Mucosa of gallbladder (tissue), 1 donor: ENCODE measurements at regions not wholly inside any gene's neighbourhood (a gene's known extent, or its start where the extent isn't known, plus 50 kb on each side); places are given as distances from the start of the nearest gene placed in this dataset.

Source experiments
- DNase-seq: peaks from one replicate; pipeline ENCODE4 v3.0.0-alpha.2; 2020; ENCODE audit warnings: low spot score
- donor health status: DM: no; HTN: no; CAD: no.

DNA sequence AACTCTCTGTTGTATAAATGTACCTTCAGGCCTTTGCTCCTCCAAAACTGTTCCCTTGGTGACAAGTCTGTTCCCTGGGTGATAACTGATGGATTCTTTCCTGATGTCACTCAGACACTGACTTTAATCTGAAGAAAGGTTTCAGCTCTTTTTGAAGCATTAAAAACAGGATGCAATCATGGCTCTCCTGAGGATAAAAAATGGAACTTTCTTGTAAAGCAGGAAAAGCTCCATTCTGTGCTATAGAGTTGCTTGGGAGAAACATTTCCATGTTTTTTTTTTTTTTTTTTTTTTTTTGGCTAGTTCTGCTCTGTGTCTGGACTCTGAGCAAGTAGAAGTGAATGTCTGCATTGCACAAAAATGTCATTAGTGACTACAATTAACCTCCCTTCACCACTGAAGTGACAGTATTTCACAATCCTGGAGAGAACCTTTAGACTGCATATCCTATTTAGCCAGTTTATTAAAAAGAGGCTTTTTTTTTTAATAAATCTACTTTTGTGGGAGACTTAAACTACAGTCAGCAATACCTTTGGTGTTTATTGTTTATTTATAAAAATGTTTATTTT is 101.7 kb upstream of the PRMT6 start:
- DNase-seq = no peak

DNA sequence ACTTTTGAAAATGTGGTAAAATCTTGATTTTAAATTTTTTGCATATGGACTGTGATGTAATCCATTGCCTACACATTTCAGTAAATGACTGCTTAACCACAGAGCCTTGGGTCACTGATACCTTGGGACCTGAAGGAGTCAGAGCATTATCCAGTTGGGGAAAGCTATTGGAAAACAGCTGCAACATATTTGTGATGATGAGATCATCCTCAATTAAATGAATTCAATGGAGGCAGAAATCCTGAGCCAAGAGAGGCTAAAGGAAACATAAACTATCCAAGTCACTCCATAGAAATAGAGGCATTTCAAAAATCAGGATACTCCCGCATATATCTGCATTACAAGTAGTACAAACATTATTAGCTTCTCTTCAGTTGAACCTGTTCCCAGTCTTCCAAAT is 99.8 kb upstream of the PRMT6 start:
- DNase-seq = no peak

DNA sequence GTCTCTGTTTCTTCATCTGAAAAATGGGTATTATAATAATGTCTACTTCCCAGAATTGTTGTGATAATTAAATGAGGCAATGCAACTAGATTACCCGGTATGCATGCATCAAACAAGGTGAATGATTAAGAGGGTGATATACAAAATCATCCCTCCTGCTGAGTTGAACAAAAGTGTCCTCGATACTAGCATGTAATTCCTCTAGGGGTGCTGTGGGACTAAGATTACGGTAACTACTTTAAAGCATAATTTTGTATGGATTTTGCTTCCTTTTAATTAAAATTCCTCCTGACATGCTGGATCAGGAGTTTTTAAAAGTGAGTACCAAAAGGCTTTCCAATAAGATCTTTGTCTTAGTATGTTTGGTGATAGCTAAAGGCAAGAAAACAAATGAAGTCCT is 98.7 kb upstream of the PRMT6 start:
- no peak for DNase-seq

DNA sequence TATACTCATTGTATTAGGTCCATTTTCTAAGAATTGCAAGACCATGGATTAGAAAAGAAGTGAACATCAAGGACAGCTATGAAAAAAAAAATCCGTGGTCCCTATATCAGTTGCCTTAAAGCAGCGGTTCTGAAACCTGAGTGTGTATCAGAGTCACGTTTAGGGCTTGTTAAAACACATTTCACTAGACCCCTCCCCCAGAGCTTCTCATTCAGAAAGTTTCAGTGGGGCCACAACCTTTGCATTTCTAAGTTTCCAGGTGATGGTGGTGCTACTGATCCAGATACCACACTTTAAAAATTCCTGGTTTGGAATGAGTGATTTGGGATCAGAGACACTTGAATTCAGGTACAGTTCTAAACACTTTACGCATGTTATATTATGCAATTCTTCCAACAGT is 96.1 kb upstream of the PRMT6 start:
- DNase-seq = no peak

DNA sequence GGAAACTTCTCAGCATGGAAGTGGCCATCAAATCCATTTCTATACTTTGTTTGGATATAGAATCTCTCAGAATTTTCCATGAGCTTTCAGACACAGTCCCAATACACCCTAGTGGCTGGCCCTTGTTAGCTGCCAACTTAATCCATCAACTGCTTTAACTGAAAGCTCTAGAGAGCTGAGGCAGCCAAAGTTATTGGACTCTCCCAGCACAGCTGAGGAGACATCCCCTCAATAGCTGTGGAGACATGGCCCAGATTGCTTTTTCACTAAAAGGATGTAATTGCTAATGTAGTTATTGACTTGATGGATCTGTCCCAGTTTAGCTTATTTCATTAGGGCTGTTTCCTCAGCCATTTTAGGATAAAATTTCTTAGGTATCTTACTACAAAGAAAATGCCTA is 94.8 kb upstream of the PRMT6 start:
- no peak for DNase-seq

DNA sequence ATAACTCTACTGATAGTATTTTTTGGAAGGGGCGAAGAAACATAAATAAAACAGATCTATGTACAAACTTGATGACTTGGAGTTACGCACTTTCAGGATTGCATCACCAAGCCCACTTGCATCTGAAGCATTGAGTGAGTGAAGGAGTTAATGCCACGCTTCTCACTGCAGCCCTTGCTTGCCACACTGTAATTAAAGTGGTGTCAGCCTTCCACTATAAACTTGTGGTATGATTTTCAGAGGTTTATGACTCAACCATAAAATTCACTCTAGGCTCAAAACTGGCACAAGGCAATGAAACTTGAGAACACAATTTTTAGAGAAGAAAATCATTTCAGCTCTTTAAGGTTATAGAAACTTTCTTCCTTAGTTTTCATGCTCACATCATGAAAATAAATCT is 93.9 kb upstream of the PRMT6 start:
- DNase-seq = no peak

DNA sequence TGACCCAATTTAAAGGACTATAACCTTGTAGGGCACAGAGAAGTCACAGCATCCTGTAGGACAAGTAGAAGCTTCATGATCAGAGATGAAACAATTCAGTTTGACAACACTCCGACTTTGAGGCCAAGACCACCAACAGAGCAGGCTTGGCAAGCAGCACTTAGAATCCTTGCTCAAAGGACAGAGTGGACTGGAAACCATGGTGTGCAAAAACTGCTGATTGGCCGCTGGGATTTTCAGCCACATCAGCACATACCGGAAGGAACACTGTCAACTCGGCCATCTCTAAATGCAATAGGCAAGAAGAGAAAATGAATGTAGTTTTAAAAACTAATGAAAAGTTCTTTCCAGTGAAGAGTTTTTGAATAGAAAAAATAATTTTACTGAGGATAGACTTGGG is 92.0 kb upstream of the PRMT6 start:
- DNase-seq = no peak

DNA sequence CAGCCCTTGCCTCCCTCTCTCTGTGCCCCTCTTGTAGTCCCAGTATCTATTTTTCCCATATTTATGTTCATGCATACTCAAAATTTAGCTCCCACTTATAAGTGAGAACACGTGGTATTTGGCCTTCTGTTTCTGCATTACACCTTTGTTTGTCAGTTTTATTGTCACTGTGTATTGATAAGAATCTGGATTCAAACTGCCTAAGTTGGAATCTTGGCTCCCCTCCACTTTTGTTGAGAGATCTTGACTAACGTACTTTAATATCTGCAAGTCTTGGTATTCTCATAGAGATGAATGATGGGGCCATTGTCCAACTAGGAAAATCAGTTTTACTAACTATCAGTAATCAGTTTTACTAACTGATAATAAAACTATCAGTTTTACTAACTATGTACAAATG is 87.8 kb upstream of the PRMT6 start:
- DNase-seq = no peak

DNA sequence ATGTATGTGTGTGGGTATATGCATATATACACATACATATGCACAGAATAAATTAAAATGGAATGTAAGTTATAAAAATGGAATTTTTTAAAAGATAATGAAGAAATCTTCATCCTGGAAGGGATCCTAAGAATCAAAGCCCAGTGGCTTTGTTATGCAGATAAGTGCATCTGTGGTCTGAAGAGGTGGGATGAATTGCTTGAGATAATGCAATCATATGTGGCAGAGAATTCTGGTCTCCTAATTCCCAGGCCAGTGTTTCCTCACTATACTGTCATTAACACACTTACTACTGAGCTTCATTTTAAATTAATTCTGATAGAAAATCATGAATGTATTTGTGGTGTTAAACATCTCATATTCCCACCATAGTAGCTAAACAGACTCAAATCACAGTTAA is 86.7 kb upstream of the PRMT6 start:
- DNase-seq = no peak

DNA sequence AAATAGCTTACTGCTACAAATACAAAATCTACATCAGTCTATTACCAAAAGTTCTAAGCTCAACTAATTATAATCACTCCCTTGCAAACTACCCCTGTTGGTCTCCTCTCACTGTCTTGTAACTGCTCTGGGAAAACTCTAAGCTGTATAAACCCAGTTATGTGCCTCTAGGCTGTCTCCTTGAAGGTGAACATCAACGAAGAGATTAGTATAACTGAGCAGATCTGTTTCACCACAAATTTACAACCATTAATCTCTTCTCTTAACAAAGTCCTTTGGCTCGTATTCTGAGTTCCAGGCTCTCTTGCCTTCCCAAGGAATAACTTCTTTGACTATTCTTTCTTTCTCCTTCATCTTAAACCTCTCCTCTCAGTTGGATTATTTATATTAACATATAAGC is 84.4 kb upstream of the PRMT6 start:
- DNase-seq = no peak

DNA sequence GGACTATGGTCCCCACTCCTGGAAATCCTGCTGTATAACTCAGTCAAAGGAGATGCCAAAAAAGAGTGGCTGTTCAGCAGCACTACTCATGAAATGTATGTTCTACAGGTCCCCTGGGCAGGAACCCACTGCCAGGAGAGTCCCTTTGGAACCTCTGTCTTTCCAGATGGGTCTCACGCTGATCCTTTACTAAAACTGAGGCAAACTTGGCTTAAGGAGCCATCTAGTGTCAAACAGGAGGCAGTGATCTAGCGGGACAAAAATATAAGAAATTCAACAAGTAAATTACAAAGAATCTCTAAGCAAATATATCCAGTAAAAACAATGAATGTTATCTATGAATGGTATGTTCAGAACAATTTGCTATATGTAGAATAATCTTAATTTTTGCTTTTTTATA is 80.5 kb upstream of the PRMT6 start:
- DNase-seq = no peak

DNA sequence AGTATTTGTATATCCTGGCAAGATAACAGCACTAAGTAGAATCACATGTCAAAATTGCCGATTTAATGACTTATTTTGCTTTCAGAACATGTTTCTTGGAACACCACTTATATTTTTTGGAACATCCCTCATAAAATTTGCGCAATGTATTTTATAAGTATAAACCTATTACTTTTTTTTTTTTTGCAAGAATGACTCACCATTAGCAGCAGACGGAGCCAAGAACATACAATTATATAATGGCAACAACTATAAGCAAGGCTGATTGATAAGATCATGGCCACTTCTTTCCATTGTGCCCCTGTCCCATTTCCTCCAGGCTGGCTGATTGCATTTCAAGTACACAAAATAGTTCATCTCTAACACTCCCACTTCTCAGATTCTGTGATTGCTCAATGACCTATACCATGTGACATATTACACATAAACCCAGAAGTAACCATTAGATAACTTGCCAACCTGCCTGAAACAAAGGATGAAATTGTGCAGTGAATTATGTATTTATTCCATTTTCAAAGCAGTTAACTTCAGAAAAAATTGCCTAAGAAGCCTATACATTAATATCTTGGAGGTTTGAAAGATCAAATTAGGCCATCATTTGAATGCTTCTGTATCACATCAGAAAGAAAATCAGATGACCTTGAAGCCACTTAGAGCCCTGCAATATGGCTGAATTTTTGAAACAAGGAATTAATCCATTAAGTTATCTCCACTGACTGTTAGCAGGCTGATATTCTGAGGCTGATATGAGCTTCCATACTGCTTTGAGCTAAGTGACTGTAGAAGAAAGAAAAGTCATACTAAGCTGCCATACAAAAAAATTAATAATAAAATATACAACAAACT is 77.8 kb upstream of the PRMT6 start:
- DNase-seq = no peak

DNA sequence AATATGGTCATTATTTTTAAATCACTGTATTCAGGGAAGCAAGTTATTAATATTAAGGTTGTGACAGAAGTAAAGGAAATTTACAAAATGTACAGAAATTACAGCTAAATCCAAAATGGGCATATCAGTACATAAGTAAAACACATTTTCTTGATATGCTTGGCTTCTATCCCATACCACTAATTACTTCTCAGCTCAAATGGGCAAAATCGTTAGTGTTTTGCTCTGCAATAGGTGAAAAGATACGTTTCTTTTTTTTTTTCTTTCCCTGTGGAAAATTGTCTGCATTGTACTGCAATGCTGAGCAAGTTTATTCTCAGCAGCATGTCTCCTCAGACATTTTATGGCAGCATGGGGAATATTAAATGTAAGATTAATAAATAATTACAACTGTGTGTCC is 77.1 kb upstream of the PRMT6 start:
- DNase-seq = no peak

DNA sequence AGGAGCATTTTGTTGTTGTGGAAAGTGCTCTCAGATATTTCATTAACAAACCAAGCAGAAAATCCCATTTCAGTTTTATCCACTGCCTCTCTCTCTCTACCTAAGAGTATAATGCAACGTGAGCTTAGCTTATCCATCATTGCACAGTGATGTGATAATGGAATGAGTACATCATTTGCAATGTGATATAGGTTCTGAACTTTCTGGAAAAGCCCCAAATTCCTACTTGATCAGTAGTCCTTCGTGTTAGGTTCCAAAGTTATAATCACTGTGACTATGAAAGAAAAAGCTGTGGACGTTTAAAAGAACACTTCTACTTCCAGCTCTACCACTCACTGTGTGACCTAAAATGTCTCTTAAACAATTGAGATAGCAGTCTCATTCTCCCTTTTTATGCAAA is 76.4 kb upstream of the PRMT6 start:
- no peak for DNase-seq

DNA sequence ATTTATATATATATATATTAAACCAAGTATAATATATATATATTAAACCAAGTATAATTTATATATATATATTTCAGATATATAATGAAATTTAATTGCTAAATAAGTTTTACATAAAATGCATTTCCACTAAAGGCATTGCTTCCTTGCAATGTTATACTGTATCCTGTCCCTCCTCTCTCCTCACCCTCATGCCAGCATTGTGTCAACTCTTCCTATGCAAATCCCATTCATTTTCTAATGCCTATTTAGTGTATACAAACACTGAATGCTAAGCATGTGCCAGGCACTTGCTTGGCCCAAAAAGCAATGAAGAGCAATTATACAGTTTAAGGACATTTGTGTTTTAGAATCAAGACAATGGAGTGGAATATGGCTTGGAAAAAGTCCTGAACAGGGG is 71.7 kb upstream of the PRMT6 start:
- DNase-seq = no peak

DNA sequence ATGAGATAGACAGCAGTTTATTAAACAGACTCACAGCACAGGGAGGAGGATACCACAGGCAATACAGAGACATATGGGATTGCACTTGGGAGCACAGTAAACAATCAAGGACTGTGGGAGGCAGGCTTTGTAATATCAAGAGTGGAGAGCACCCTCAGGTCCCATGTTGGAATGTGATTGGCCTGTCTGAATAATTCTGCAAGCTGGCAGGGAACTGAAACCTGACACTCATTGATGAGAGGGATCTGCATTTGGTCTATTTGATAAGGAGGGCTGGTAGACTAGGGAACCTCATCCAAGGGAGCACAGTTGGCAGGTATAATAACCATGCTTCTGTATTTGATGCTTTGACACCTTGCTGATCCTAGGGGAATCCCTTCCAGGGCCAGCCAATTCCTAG is 69.9 kb upstream of the PRMT6 start:
- no peak for DNase-seq

DNA sequence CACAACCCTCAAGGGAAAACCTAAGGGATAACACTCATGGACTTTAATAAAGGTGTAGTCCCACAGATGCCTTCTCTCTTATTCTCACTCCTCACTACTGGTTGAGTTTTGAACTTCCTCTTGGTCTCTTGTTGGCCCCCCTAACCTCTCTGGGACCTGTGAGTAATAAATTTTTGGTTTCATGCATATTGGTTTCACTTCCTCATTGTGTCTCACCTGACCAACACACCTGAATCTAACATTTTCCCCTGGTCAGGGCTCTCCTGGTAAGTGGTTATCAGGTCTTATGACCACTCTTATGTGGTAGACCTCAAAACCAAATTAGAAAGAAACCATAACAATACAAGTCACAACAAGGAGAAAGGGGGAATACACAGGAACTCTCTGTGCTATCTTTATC is 60.5 kb upstream of the PRMT6 start:
- DNase-seq = no peak

DNA sequence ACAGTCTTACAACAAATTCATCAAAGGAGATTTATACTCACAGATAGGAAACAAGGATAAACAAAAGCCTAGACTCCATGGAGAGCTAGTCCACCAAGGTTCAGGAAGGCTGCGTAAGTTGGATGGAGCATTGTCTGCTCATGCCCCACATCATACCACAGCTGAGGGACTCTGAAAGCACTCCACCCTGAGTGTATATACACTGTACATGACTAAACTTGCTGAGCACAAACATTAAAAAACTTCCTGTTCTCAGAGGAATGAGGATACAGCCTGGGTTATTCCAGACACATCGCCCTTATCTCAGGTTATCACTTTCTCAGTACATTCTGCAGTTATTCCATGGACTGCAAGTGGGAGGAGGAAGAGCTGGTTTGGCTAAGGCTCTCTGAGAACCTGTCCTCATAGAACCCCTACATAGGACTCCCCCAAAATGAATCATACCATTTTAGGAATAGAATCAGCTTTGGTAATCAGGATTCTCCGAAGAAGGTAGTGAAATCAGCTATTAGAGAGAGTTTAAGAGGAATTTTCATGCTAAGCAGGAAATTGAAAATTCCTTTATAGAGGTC is 58.0 kb upstream of the PRMT6 start:
- no peak for DNase-seq

DNA sequence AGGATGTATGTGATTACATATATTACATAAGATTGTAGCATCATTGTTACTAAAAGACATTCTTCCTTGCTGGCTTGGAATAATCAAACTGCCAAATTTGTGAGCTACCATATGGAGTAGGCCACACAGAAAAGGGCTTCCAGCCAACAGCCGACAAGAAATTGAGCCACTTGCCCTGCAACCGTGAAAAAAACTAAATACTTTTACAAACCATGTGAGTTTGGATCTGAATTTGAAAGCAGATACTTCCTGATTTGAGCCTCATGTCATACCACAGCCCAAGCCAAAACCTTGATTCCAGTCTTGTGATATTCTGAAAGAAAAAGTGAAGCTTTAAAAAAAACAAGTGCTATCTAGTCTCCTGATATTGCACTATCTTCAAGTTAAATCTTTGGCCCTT is 55.6 kb upstream of the PRMT6 start:
- DNase-seq = no peak

DNA sequence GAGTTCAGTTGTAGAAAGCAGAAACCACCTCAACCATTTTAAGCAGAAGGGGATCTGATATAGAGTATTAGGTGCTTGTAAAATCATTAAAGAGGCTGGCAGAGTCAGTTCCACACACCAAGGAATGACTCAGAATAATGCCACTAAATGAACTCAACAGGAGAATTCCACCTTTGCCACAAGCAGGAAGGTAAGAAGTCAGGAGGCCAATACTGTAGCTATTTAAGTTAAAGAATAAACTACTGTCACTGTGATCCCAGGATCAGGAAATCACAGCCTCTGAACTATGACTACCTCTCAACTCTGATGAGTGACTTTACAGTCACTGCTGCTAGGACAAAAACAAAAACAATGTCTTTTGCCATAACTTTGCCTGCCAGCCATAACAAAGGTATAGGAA is 52.5 kb upstream of the PRMT6 start:
- DNase-seq = no peak

DNA sequence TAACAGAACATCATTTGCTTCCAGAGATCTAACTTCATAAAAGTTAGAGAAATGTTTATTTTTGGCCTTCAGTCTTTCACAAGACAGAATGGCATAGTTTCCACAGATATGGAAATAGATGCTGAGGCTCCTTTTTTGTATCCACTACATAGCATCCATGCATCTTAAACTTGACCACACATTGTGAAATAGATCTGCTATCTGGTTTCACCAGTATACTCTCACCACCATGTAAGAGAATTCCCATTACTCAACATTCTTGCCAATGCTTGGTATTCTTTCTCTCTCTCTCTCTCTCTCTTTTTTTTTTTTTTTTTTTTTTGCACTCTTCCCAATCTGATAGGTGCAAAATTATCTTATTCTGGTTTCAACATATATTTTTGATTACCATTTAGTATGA is 52.1 kb upstream of the PRMT6 start:
- no peak for DNase-seq
